NOMO-1 treated with dmso at 0.1 percent for 144 hours (cell line): ENCODE measurements at regions not wholly inside any gene's neighbourhood (a gene's known extent, or its start where the extent isn't known, plus 50 kb on each side); places are given as distances from the start of the nearest gene placed in this dataset.
"Not testable (repeated sequence)": the region's sequence is repeated elsewhere in the genome, so short reads cannot be mapped to it uniquely, and the experiment has no call there.

Experiments used
- DNase-seq: peaks from one replicate; lab custom pipeline; 2025; ENCODE audit not compliant: unreplicated experiment; lab: John Stamatoyannopoulos, UW

- DNase-seq, result no peak
Measured at GRCh38 chr18:59057493-59057795, 82.2 kb upstream of the SEC11C start.

GRCh38 chr18:59057969-59058368, 81.7 kb upstream of the SEC11C start:
- no peak for DNase-seq

GRCh38 chr18:59059140-59059539, 80.5 kb upstream of the SEC11C start:
- no peak for DNase-seq

GRCh38 chr18:59060551-59060950, 79.1 kb upstream of the SEC11C start:
- no peak for DNase-seq

- DNase-seq, result no peak
Measured at GRCh38 chr18:59061914-59062642, 77.6 kb upstream of the SEC11C start.

- DNase-seq, result no peak
Measured at GRCh38 chr18:59062643-59063006, 77.1 kb upstream of the SEC11C start.

DNA sequence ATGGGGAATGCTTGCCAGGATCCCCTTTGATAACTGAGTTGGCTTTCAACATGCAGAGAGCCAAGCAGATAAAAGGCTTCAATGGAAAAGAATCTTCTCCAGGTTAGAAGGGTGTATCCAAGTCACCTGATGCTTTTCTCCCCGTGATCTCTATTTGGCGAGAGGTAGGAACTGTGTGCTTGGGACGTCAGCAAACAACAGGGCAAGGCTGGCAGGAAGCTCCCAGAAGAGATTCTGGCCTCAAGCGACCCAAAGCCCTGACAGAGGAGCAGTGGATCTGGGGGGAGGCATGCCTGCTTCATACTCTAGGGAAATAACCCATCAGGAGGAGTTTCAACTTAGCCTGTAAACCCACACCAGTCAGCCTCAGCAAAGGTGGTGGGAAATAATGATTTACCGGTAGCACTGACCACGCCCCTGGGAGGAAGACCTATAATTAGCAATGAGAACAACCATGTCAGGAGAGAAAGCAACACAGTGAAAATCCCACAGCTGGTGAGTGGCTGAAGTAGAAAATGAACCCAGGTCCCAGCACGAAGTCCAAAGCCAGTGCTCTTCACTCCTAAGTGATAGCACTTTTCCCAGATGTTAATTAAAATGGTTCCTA, 76.3 kb upstream of the SEC11C start:
- DNase-seq, result no peak

DNA sequence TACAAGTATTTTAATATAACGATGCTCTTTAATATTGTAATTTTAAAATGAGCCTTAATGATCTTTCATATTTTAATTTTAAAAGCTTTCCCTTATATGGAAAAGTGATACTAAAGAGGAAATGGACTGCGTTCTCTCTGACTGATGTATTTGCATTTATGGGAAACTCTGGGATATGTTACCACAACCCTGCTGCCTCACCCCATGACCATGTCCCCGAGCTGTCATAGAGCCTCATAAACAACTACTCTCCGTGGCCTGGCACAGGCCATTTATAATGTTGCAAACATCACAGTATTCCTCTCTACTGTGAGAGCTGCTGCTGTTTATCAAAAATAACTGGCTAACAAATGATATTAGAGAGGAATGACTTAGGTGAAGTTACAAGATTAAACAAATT, 75.8 kb upstream of the SEC11C start:
- no peak for DNase-seq

- DNase-seq, result no peak
Measured at GRCh38 chr18:59065684-59066083, 74.0 kb upstream of the SEC11C start.

DNA sequence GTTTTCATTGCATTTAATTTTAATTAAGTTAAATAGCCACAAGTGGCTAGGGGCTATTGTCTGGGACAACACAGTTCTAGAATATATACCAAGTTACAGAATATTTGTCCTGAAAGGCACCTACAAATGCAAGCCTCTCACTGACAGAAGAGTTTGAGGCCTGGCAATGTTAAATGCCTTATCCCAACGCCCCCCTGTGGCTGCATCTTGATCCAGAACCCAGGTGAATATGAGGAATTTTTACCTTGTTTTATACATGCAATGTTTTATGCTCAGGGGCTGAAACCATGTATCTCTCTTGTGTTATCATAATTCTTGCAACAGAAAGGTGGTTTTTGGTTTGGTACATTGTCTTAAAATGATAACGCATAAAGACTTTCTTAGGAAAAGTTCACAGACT, 71.8 kb upstream of the SEC11C start:
- DNase-seq, result no peak

DNA sequence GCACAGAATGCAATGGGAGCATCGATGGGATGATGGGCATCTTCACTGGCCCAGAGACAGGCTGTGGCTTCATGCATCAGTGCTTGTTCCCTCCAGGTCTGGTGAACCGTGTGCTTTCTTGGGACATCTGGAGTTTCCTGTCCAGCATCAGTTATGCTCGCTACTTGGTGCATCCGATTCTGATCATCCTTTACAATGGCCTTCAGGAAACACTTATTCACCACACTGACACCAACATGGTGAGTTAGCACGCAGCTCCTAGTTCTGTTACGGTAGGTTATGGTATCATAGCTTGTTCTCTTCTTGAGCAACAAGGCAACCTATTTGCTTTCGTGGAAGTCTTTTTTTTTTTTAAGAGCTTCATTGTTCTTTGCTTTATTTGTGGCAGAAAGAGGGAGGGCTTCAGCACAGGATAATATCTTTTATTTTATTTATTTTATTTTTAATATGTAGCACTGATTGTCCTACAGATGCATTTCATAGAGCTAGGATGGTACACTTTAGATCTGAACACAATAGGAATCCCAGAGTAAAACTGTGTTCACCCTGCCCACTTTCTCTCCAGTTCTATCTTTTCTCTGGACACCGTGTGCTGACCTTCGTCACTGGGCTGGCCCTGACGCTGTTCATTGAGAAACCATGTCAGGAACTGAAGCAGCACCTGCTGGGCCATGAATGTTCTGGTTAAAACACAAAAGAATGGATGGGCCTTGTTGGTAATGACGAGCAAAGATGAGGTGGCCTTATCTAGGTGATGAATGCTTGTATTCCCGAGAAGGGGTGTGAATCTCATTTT, 71.2 kb upstream of the SEC11C start:
- DNase-seq, result no peak

DNA sequence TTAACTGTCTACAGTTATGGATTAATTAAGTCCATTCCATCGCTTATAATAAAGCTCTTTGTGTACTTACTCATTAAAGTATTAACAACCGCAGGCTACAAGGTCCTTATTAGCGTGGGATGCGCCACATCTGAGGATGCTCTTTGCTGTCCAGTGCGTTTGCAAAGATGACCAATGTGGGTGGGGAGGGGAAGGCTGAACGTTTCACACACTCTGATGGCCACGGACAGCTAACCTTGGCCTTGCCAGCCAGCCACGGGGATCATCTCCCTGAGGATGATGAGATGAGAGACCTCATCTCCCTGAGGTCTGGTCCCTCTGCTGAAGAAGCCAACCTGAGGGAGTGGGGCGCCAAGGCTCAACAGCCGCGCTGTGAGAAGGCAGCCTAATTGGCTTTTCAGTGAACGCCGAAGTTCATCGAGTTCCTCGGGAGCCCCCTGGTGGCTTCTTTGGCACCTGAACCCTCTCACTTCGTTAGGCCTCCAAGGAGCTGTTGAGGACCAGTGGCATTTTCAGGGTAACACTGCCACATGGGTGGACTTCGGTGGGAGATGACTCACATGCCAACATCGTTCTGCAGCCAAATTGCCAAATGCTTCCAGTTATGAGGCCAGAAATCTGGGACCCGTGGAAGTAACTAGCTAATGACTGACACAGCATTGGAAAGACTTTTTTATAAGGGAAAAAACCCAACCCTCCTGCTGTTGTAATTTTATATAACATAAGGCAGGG, 69.3 kb upstream of the SEC11C start:
- DNase-seq, result no peak

GRCh38 chr18:59072727-59073421, 66.8 kb upstream of the SEC11C start:
- no peak for DNase-seq

DNA sequence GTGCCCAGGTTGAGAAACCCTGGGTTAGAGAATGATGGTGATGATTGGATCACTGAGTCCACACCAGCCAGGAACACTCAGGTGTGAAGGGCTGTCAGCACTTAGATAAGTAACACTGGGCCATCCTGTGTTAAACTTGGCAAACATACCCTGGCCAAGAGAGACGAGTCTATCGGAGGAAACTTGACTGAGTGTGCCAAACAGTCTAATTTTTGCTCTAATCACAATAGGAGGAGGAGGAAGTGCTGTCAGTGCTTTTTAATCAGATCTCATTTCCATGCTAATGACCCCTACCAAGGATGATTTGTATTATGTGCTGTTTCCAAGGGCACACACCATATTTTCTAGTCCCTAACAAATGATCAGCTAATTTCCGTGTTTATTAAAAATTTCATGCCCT, 63.8 kb upstream of the SEC11C start:
- no peak for DNase-seq

GRCh38 chr18:59079264-59079663, 60.4 kb upstream of the SEC11C start:
- DNase-seq, result no peak

DNA sequence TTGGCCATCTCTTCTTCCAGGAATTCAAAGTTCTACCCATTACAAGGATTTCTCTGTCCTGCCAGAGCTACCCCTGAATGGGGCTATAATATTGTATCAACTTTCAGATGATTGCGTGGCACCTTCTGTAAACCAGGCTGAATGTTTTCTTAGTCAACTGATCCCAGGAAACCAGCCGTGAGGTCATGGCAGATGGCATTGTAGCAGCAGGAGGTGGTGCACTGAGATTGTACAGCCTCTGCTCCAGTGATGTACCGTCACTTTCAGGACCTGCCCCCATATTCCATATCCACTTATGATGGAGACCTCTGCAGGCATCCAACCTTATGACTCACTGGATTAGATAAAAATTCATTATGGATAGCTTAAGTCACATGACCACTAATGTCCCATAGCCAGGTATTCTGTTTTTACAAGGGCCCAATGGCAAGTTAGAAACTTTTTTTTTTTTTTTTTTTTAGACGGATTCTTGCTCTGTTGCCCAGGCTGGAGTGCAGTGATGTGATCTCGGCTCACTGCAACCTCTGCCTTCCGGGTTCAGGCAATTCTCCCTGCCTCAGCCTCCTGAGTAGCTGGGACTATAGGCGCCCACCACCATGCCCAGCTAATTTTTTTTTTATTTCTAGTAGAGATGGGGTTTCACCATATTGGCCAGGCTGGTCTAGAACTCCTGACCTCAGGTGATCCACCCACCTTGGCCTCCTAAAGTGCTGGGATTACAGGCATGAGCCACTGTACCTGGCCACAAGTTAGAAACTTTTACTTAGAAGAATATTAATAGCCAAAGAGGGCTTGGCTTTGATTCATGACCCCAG, 59.8 kb upstream of the SEC11C start:
- DNase-seq, result not testable (repeated sequence)

- no peak for DNase-seq
Measured at GRCh38 chr18:59083136-59083818, 56.4 kb upstream of the SEC11C start.

DNA sequence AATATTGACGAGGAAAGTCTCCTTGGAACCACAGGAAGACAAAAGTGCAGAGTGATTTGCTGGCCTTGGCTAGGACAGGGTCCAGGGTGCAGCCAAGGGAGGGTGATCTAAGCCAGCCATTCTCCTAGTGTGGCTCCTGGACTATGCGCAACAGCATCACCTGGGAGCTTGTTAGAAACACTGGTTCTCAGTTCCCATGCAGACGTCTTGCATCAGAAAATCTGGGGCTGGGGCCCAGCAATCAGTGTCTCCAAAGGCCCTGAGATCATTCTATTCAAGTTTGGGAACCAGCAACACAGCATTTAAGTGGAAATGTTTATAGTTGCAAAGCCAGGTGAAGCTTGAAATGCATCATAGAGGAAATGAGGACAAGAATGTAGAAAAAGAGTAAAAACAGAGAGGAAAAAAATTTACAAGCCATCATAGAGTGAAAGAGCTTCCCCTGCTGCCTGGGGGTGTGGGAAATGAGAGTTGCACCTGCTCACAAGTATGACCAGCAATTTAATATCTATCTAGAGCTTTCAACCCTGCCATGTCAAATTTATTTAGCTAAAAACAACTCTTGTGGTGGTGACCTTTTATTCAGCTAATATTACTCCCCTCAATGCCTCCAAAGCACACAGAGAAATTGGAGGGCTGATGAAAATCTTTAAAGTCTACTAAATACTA, 54.4 kb upstream of the SEC11C start:
- no peak for DNase-seq

DNA sequence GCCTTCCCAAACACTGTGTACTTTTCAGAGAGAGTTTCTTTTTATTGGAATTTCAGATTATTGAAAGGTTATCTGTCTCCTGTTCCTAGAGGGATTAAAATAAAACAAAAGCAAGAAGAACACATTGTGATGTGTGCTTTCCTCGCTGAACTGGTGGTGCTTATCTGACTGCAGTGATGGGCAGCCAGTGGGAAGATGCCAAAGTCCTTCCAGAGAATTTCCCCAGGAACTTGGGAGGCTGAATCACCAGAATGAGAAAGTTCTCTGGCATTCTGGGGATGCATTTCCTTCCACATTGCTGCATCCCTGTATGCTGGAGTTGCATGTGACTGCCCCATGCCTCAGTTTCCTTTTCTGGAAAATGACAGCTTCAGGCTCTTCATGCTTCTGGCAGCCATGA, 53.9 kb upstream of the SEC11C start:
- DNase-seq, result no peak
